IMR-90 (cell line): ENCODE measurements at regions not wholly inside any gene's neighbourhood (a gene's known extent, or its start where the extent isn't known, plus 50 kb on each side); places are given as distances from the start of the nearest gene placed in this dataset.

Experiments used
- ATAC-seq: fragments of 200-7000 bp; cut with Tn5 transposase; 2 replicates; pipeline ENCODE4 v1.9.1; 2020; ENCODE audit warnings: low read depth, mild to moderate bottlenecking, moderate library complexity
- BruUV-seq: library from RNA; stranded (reverse); fragments of 400-500 nt; replicated peaks from 2 replicates; lab custom pipeline; 2021; lab: Mats Ljungman, UMichigan
- CTCF ChIA-PET: fragments of 300-600 bp; formaldehyde crosslinking; extraction: SDS; loops from one replicate; lab custom pipeline; 2021; ENCODE audit warnings: antibody characterized with exemption; lab: Yijun Ruan, JAX
- POLR2A ChIA-PET: fragments of 300-600 bp; sonication (Branson Sonifier 250); formaldehyde crosslinking; loops from one replicate; lab custom pipeline; 2022; ENCODE audit warnings: antibody characterized with exemption; ENCODE audit not compliant: unreplicated experiment; lab: Charles Lee
- DNase-seq: peaks from one replicate; pipeline ENCODE4 v3.0.0; 2013
- H2AFZ ChIP-seq: replicated peaks from 2 replicates; pipeline ENCODE3; 2013; ENCODE audit warnings: low read length, mild to moderate bottlenecking; ENCODE audit not compliant: poor library complexity
- H2AK5ac ChIP-seq: 2 replicates; pipeline ENCODE4 v1.6.1; 2013; ENCODE audit warnings: low read depth, low read length, inconsistent platforms
- H2AK9ac ChIP-seq: replicated peaks from 2 replicates; pipeline ENCODE3; 2013; ENCODE audit warnings: mild to moderate bottlenecking, low read depth, low read length, moderate library complexity; ENCODE audit not compliant: poor library complexity
- H2BK120ac ChIP-seq: 2 replicates; pipeline ENCODE4 v1.6.1; 2013; ENCODE audit warnings: low read depth, low read length, inconsistent platforms
- H2BK15ac ChIP-seq: 3 replicates; pipeline ENCODE4 v1.6.1; 2013; ENCODE audit warnings: low read depth, low read length, inconsistent platforms
- H2BK20ac ChIP-seq: 2 replicates; pipeline ENCODE4 v1.6.1; 2013; ENCODE audit warnings: low read depth, mild to moderate bottlenecking, inconsistent platforms, low read length, moderate library complexity
- H2BK5ac ChIP-seq: 2 replicates; pipeline ENCODE4 v1.6.1; 2013; ENCODE audit warnings: mild to moderate bottlenecking, low read depth, low read length, inconsistent platforms; ENCODE audit not compliant: poor library complexity, severe bottlenecking
- H3K14ac ChIP-seq: replicated peaks from 2 replicates; pipeline ENCODE4 v1.6.1; 2013; ENCODE audit warnings: low read depth, low read length, inconsistent platforms
- H3K18ac ChIP-seq: 2 replicates; pipeline ENCODE4 v1.6.1; 2013; ENCODE audit warnings: low read depth, low read length, control low read depth
- H3K23ac ChIP-seq: 2 replicates; pipeline ENCODE4 v1.6.1; 2013; ENCODE audit warnings: low read depth, low read length, inconsistent platforms
- H3K27ac ChIP-seq: 2 replicates; pipeline ENCODE4 v1.5.1; 2013; ENCODE audit warnings: mild to moderate bottlenecking, control low read depth, low read length; ENCODE audit not compliant: insufficient read depth
- H3K27me3 ChIP-seq: 2 replicates; pipeline ENCODE4 v1.6.1; 2013; ENCODE audit warnings: low read length; ENCODE audit not compliant: control insufficient read depth, insufficient read depth
- H3K36me3 ChIP-seq: 2 replicates; pipeline ENCODE4 v1.6.1; 2013; ENCODE audit warnings: low read length, mixed read lengths; ENCODE audit not compliant: control insufficient read depth, insufficient read depth
- H3K4ac ChIP-seq: 2 replicates; pipeline ENCODE4 v1.6.1; 2013; ENCODE audit warnings: low read depth, low read length, inconsistent platforms
- H3K4me1 ChIP-seq: 2 replicates; pipeline ENCODE4 v1.6.1; 2013; ENCODE audit warnings: low read length, mixed read lengths; ENCODE audit not compliant: control insufficient read depth, insufficient read depth
- H3K4me2 ChIP-seq: 2 replicates; pipeline ENCODE4 v1.6.1; 2013; ENCODE audit warnings: low read depth, mild to moderate bottlenecking, control low read depth, low read length, moderate library complexity
- H3K4me3 ChIP-seq: 2 replicates; pipeline ENCODE4 v1.5.1; 2013; ENCODE audit warnings: low read depth, mild to moderate bottlenecking, control low read depth, low read length, moderate library complexity; ENCODE audit not compliant: insufficient read depth
- H3K56ac ChIP-seq: 2 replicates; pipeline ENCODE4 v1.6.1; 2013; ENCODE audit warnings: low read length, inconsistent platforms; ENCODE audit not compliant: insufficient read depth; ENCODE audit errors: extremely low read depth
- H3K79me1 ChIP-seq, 2 experiments: 2 replicates each; pipeline ENCODE4 v1.6.1; 2013; ENCODE audit warnings: low read length in 2 of 2, inconsistent platforms in 1 of 2, low read depth in 1 of 2
- H3K9ac ChIP-seq: 2 replicates; pipeline ENCODE4 v1.6.1; 2013; ENCODE audit warnings: low read depth, low read length, control low read depth
- H3K9me1 ChIP-seq: 2 replicates; pipeline ENCODE4 v1.6.1; 2013; ENCODE audit warnings: low read length, inconsistent platforms; ENCODE audit not compliant: insufficient read depth
- H3K9me3 ChIP-seq: 2 replicates; pipeline ENCODE4 v1.6.1; 2013; ENCODE audit warnings: low read length; ENCODE audit not compliant: control insufficient read depth, insufficient read depth
- H4K20me1 ChIP-seq: 2 replicates; pipeline ENCODE4 v1.6.1; 2013; ENCODE audit warnings: low read length, inconsistent platforms; ENCODE audit not compliant: insufficient read depth
- H4K5ac ChIP-seq: 2 replicates; pipeline ENCODE4 v1.6.1; 2013; ENCODE audit warnings: mild to moderate bottlenecking, low read depth, low read length, control low read depth
- H4K8ac ChIP-seq, 2 experiments: 2 replicates each; pipeline ENCODE4 v1.6.1; 2013; ENCODE audit warnings: low read depth in 2 of 2, low read length in 2 of 2, control low read depth in 1 of 2, inconsistent platforms in 1 of 2
- H4K91ac ChIP-seq: 2 replicates; pipeline ENCODE4 v1.6.1; 2013; ENCODE audit warnings: low read depth, low read length, inconsistent platforms; ENCODE audit not compliant: insufficient read depth
- MAZ ChIP-seq: IDR thresholded peaks from 2 replicates; pipeline ENCODE4 v1.6.1; 2012; ENCODE audit warnings: low read depth, mild to moderate bottlenecking, low read length, improper control_type of control experiment, moderate library complexity, borderline replicate concordance
- POLR2A ChIP-seq: IDR thresholded peaks from 2 replicates; pipeline ENCODE4 v1.6.1; 2012; ENCODE audit warnings: mild to moderate bottlenecking, low read depth, low read length
- RFX5 ChIP-seq: IDR thresholded peaks from 2 replicates; pipeline ENCODE4 v1.8.0; 2012; ENCODE audit warnings: low read depth, mild to moderate bottlenecking, low read length, moderate library complexity
- USF2 ChIP-seq: fragments of 150-350 bp; IDR thresholded peaks from 2 replicates; pipeline ENCODE4 v1.6.1; 2017; ENCODE audit warnings: mild to moderate bottlenecking, antibody characterized with exemption, low read length, low read depth
- WGBS, 2 experiments: methylation state at CpG; one replicate each; pipeline versions ENCODE4 v1.1.5 to v1.1.7; 2013; ENCODE audit warnings: missing lambda C conversion rate in 2 of 2; ENCODE audit not compliant: insufficient read length in 1 of 2; ENCODE audit errors: extremely low coverage in 2 of 2; 5-methylcytosine and 5-hydroxymethylcytosine counted together
- dilution Hi-C: fragments of 300-500 bp; cut with HindIII; formaldehyde crosslinking; loops from one replicate; pipeline ENCODE4 v1.14.3; 2018; ENCODE audit warnings: low sequenced_read_pairs; ENCODE audit not compliant: unreplicated experiment
- in situ Hi-C: fragments of 300-500 bp; cut with MboI; formaldehyde crosslinking; loops from 3 replicates; pipeline ENCODE4 v1.14.3; 2019; ENCODE audit warnings: low sequenced_read_pairs, inconsistent platforms, mixed read lengths
- intact Hi-C: fragments of 100-400 bp; cut with micrococcal nuclease; formaldehyde crosslinking; loops from 2 replicates; pipeline ENCODE4 v1.10.0; 2022

- H3K18ac ChIP-seq, result no peak overlapping the region
- no peak overlapping the region for H2BK20ac ChIP-seq
- TF ChIP-seq USF2 (no peak), POLR2A (no peak), RFX5 (no peak), MAZ (no peak)
- H3K79me1 ChIP-seq, result no peaks in the 10 kb centered on the region
- no peak overlapping the region for H2AFZ ChIP-seq
- H3K4ac ChIP-seq, result no peak overlapping the region
- ATAC-seq (no peak), DNase-seq (no peak)
- no peak overlapping the region for H4K8ac ChIP-seq
- no peak overlapping the region for H2AK5ac ChIP-seq
- H4K5ac ChIP-seq, result no peak overlapping the region
- dilution Hi-C loops, result no loop called here
- no peaks in the 10 kb centered on the region for H3K9me1 ChIP-seq
- CTCF ChIA-PET, result no interaction called here
- H4K20me1 ChIP-seq, result no peaks in the 10 kb centered on the region
- no peak overlapping the region for H3K9ac ChIP-seq
- no peak overlapping the region for H2BK120ac ChIP-seq
- intact Hi-C loops, result no loop called here
- no peaks in the 10 kb centered on the region for H3K36me3 ChIP-seq
- no peak overlapping the region for H3K14ac ChIP-seq
- no CpG with 5 or more reads among the region's 3 CpGs for WGBS, 2 experiments
- no peak overlapping the region for H3K4me2 ChIP-seq
- H3K4me1 ChIP-seq, result no peaks in the 10 kb centered on the region
- no TSS peak for BruUV-seq
- no peaks in the 10 kb centered on the region; the same call in none of the 2 replicates for H3K27me3 ChIP-seq
- no peak overlapping the region for H3K23ac ChIP-seq
- no peak overlapping the region for H3K4me3 ChIP-seq
- no peak overlapping the region for H3K56ac ChIP-seq
- H2BK5ac ChIP-seq, result no peak overlapping the region
- no peak overlapping the region for H3K27ac ChIP-seq
- no peak overlapping the region for H4K91ac ChIP-seq
- H2AK9ac ChIP-seq, result no peak overlapping the region
- in situ Hi-C loops, result no loop called here
- H3K9me3 ChIP-seq, result no peaks in the 10 kb centered on the region
- H2BK15ac ChIP-seq, result no peak overlapping the region
- POLR2A ChIA-PET, result no interaction called here
Measured at GRCh38 chr1:209443975-209444651, 139.4 kb upstream of the CAMK1G start.
